SKM-1 (cell line): ENCODE measurements at regions not wholly inside any gene's neighbourhood (a gene's known extent, or its start where the extent isn't known, plus 50 kb on each side); places are given as distances from the start of the nearest gene placed in this dataset.
"Not testable (repeated sequence)": the region's sequence is repeated elsewhere in the genome, so short reads cannot be mapped to it uniquely, and the experiment has no call there.

Experiments used
- DNase-seq: peaks from one replicate; lab custom pipeline; 2025; ENCODE audit not compliant: unreplicated experiment; lab: John Stamatoyannopoulos, UW

- DNase-seq = no peak
Measured at GRCh38 chr5:118554241-118554640, 434.1 kb downstream of the DTWD2 start.

GRCh38 chr5:118553662-118554061, 434.7 kb downstream of the DTWD2 start:
- DNase-seq = no peak

- no peak for DNase-seq
Measured at GRCh38 chr5:118552731-118553360, 435.5 kb downstream of the DTWD2 start.

GRCh38 chr5:118552146-118552545, 436.2 kb downstream of the DTWD2 start:
- no peak for DNase-seq

- no peak for DNase-seq
Measured at GRCh38 chr5:118551716-118552115, 436.6 kb downstream of the DTWD2 start.

GRCh38 chr5:118551031-118551430, 437.3 kb downstream of the DTWD2 start:
- no peak for DNase-seq

- DNase-seq = no peak
Measured at GRCh38 chr5:118548761-118549720, 439.3 kb downstream of the DTWD2 start.

- no peak for DNase-seq
Measured at GRCh38 chr5:118545470-118545869, 442.9 kb downstream of the DTWD2 start.

- DNase-seq = no peak
Measured at GRCh38 chr5:118544887-118545449, 443.4 kb downstream of the DTWD2 start.

- no peak for DNase-seq
Measured at GRCh38 chr5:118533923-118534322, 454.4 kb downstream of the DTWD2 start.

- no peak for DNase-seq
Measured at GRCh38 chr5:118533156-118533555, 455.2 kb downstream of the DTWD2 start.

GRCh38 chr5:118531276-118531675, 457.1 kb downstream of the DTWD2 start:
- DNase-seq = no peak

GRCh38 chr5:118529361-118530144, 458.8 kb downstream of the DTWD2 start:
- no peak for DNase-seq

GRCh38 chr5:118522626-118523025, 465.7 kb downstream of the DTWD2 start:
- DNase-seq = no peak

GRCh38 chr5:118520771-118521415, 467.5 kb downstream of the DTWD2 start:
- no peak for DNase-seq

- DNase-seq = no peak
Measured at GRCh38 chr5:118519466-118519865, 468.9 kb downstream of the DTWD2 start.

- DNase-seq = no peak
Measured at GRCh38 chr5:118518720-118519119, 469.6 kb downstream of the DTWD2 start.

GRCh38 chr5:118511846-118512245, 476.5 kb downstream of the DTWD2 start:
- DNase-seq = no peak

GRCh38 chr5:118506217-118506852, 482.0 kb downstream of the DTWD2 start:
- no peak for DNase-seq

- not testable (repeated sequence) for DNase-seq
Measured at GRCh38 chr5:118502232-118502631, 486.1 kb downstream of the DTWD2 start.
